DND-41 (cell line): ENCODE measurements at regions not wholly inside any gene's neighbourhood (a gene's known extent, or its start where the extent isn't known, plus 50 kb on each side); places are given as distances from the start of the nearest gene placed in this dataset.

Source experiments
- CTCF ChIP-seq: IDR thresholded peaks from 2 replicates; pipeline ENCODE4 v1.5.1; 2012; ENCODE audit warnings: borderline replicate concordance, low read length, moderate library complexity, mild to moderate bottlenecking; ENCODE audit not compliant: poor library complexity, severe bottlenecking; ENCODE audit errors: extremely low read depth
- EZH2 ChIP-seq: IDR thresholded peaks from 3 replicates; pipeline ENCODE4 v1.6.1; 2012; ENCODE audit warnings: borderline replicate concordance, low read depth, mild to moderate bottlenecking, moderate library complexity, low read length, inconsistent platforms; ENCODE audit not compliant: severe bottlenecking

GRCh38 chr13:95391362-95391761 is 90.1 kb upstream of the ABCC4 start:
- TF ChIP-seq CTCF (no peak), EZH2 (no peak)
